GM21423 (cell line): ENCODE measurements at regions not wholly inside any gene's neighbourhood (a gene's known extent, or its start where the extent isn't known, plus 50 kb on each side); places are given as distances from the start of the nearest gene placed in this dataset.
"Not testable (repeated sequence)": the region's sequence is repeated elsewhere in the genome, so short reads cannot be mapped to it uniquely, and the experiment has no call there.

Experiments used
- ATAC-seq: cut with Tn5 transposase; IDR thresholded peaks from one replicate; pipeline ENCODE4 v1.9.1; 2021; ENCODE audit warnings: mild to moderate bottlenecking, moderate library complexity; ENCODE audit not compliant: unreplicated experiment

- no peak for ATAC-seq
These were observed 161.4 kb upstream of the CDH11 start for GRCh38 chr16:65283181-65283651.

DNA sequence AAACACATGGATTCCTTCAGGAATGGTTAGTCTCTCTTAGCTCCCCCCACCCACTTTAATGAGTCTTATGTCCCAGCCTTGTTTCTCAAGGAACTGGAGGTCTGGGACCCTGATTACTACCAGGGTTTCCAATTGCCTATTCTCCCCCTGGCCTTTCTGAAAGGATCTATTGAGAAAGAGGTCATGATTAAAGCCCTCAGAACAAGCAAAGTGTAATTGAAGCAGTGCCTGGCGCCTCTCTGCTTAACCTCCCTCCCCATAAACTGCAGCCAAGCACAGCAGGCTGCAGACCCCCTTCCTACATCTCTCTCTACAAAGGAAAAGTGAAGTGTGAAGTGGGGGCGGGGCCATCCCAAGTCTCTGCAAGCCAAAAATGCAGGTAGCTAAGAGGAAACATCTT is 159.7 kb upstream of the CDH11 start:
- no peak for ATAC-seq

- no peak for ATAC-seq
These were observed 159.1 kb upstream of the CDH11 start for GRCh38 chr16:65280845-65281512.

DNA sequence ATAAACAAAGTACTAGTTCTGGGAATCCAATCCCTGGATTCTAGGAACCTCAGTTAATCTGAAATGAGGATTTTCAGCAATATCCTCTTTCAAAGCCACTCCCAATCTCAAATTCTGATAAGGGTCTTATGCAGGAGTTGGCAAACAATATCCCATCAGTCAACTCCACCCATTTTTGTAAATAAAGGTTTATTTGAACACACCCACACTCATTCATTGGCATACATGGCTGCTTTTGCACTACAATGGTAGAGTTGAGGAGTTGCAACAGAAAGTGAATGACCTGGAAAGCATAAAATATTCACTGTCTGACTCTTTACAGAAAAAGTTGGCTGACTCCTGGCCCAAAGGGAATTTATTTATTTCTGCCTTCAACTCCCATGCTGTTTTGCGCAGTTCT is 157.7 kb upstream of the CDH11 start:
- no peak for ATAC-seq

DNA sequence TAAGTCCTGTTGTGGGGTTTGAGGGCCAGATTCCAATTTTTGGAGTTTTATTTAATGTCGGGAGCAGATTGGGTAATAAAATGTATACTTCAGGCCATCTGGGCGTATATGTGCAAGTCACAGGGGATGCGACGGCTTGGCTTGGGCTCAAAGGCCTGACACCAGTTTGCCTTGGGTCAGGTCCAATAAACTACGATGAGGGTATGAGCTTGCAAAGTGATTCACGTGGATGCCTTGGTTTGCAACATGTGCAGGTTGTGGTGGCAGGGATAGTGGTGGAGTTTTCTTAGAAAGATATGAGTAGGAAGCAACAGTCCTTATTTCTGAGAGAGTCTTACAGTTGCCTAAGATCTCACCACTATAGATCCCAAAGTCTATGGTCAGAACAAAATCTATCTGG is 157.0 kb upstream of the CDH11 start:
- ATAC-seq: no peak

DNA sequence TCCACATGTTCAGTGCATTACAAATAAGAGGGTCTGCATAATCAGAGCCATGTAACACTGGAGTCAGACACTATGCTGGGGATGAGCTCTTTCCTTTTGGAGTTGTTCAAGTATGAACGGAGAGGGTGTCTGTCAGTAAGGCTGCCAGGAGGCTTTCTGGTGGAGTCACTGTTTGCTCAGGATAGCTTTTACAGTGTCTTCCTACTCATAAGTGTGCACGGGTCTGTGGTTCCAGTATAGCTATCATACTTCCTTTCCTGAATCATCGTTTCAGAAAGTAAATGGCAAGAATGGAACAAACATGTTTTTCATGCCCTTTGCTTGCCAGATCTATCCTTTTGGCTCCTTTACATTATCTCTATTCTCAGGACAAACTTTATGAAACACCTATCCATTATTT is 152.7 kb upstream of the CDH11 start:
- ATAC-seq: no peak

- no peak for ATAC-seq
These were observed 151.0 kb upstream of the CDH11 start for GRCh38 chr16:65272699-65273414.

- no peak for ATAC-seq
These were observed 150.1 kb upstream of the CDH11 start for GRCh38 chr16:65271996-65272395.

- no peak for ATAC-seq
These were observed 146.5 kb upstream of the CDH11 start for GRCh38 chr16:65268331-65268730.

DNA sequence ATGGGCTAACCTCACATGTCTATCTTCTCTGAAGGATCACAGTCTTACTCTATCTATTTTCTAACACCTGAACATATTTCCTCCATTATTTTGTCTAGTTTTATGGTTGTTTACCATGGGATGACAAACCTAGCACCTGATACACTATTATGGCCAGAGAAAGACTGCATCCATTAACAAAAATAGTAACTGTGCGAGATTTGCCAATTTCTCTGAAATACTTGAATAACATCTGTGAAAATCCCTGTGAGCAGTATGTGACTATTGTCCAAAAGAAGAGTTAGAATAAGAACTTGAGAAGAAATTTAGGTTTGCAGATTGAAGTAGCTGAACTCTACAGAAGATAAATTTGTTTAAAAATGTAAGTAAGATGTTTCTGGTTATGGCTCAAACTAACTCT is 142.0 kb upstream of the CDH11 start:
- ATAC-seq: no peak

DNA sequence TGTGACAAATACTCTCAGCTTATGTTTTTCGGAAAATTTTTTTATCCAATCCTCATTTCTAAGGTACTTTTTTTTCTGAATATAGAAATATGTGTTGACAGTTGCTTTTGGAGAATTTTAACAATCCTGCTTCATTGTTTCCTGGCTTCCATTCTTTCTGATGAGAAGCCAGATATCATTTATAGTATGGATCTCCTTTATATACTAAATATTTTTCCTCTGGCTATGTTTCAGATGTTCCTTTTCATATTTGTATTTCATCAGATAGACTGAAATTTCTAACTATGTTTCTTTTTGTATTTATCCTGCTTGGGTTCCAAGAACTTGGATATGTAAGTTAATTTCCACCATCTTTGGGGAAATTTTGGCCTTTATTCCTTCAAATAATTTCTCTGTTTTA is 138.9 kb upstream of the CDH11 start:
- ATAC-seq: no peak

GRCh38 chr16:65254144-65254543 is 132.3 kb upstream of the CDH11 start:
- ATAC-seq: no peak

- ATAC-seq: no peak
These were observed 127.9 kb upstream of the CDH11 start for GRCh38 chr16:65249768-65250167.

GRCh38 chr16:65244787-65245186 is 122.9 kb upstream of the CDH11 start:
- no peak for ATAC-seq

GRCh38 chr16:65235339-65236177 is 113.7 kb upstream of the CDH11 start:
- no peak for ATAC-seq

GRCh38 chr16:65234721-65235320 is 113.0 kb upstream of the CDH11 start:
- not testable (repeated sequence) for ATAC-seq

DNA sequence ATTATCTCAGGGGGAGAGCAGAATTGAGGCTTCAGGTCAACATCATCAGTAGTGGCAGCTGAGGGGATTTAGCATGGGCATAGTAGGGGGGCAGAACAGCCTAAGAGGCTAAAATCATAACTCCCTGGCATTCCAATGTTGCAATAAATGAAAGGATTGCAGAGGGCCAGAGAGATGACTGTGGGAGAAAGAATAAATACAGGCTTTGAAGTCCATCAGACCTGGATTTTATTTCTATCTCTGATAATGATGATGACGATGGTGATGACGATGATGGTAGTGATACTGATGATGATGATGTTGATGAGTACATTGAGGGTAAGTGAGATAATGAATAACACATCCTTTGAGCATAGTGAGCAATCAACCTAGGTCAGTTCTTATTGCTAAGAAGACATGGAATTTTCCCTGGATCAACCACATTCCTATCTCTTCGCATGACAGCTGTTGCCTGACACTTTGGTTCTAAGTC is 107.4 kb upstream of the CDH11 start:
- no peak for ATAC-seq

- no peak for ATAC-seq
These were observed 105.4 kb upstream of the CDH11 start for GRCh38 chr16:65227150-65227835.

GRCh38 chr16:65226077-65226476 is 104.2 kb upstream of the CDH11 start:
- ATAC-seq: no peak

DNA sequence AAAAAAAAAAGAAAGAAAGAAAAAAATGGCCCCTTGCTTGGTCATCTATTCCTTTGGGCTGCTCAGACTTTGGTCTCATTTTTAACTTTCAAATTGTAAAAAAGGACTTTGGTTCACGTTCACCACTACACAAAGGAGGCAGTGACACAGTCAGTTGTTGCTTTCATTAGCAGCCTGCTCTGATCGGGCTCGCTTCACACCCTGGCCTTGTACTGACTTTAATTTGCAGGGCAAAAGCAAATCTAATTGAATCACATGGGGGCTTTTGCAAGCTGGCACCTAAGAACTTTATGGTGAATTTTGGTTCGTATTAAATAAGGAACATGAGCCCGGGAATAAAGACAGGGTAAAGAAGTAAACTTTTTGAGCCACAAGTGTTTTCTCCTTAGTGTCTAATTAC is 103.6 kb upstream of the CDH11 start:
- ATAC-seq: no peak

DNA sequence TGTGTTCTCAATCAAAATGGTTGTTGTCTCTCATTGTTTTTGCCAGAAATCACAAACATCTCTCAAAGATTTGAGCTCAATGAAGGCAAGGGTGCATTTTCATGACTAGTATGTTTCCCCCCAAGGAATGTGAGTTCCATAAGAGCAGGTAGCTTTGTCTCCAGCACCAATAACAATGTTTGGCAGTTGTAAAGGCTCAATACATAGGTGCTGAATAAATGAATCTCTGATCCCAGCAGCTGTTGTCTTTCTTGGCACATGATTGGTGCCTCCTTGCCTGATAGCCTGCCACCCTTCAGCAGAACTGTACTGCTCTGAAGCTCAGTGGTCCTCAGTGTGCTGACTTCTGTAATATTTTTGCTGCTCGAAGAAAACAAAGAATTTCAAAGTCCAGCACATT is 103.1 kb upstream of the CDH11 start:
- no peak for ATAC-seq
